ENCODE measurements at regions not wholly inside any gene's neighbourhood (a gene's known extent, or its start where the extent isn't known, plus 50 kb on each side); places are given as distances from the start of the nearest gene placed in this dataset.
"Not testable (repeated sequence)": the region's sequence is repeated elsewhere in the genome, so short reads cannot be mapped to it uniquely, and the experiment has no call there.

DNA sequence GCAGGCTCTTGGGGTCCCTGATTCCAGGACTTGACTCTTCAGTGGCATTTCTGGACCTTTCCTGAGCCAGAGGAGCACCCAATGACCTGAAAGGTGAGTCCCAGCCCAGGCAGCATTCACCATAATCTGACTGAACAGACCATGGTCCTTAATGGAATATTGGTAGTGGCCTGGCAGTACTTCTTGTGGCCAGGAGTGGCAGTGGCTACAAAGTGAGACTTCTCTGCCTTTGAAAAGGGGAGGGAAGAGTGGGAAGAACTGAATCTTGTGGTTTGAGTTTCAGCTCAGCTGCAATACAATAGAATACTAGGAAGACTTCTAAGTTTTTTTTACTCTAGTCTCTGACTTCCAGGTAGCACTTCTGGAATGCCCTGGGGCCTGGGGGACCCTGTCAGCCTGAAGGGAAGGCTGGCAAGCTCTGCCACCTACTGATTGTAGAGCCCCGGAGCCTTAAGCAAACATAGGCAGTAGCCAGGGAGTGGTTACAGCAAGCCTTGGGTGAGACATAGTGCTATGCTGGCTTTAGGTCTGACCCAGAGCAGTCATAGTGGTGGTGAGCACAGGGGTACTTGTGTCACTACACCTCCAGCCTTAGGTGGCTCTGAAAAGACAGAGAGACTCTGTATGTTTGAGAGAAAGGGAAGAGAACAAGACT lies 674.2 kb upstream of the MANEA start:
- intact Hi-C loops (cut with DNase I): no loop called here
- H3K27me3 ChIP-seq (ENCODE audit: control insufficient read depth, insufficient read depth, low read length): no peaks in the 10 kb centered on the region
- no peak for DNase-seq
- H3K9me3 ChIP-seq (ENCODE audit: control insufficient read depth in 2 of 3, insufficient read depth in 1 of 3, low read length in 3 of 3): no peaks in the 10 kb centered on the region
- H3K27ac ChIP-seq (ENCODE audit: low read depth in 2 of 2, low read length in 2 of 2): no peak overlapping the region
- no peak overlapping the region for H3K9ac ChIP-seq (ENCODE audit: low read length in 3 of 3)
- FAIRE-seq: no peak
- no peak overlapping the region for H3K4me3 ChIP-seq (ENCODE audit: low read length in 3 of 3)
- no peaks in the 10 kb centered on the region for H3K4me1 ChIP-seq (ENCODE audit: control insufficient read depth in 2 of 3, insufficient read depth in 2 of 3, low read depth in 1 of 3, low read length in 3 of 3)
- H3K36me3 ChIP-seq (ENCODE audit: control insufficient read depth in 2 of 3, insufficient read depth in 3 of 3, low read length in 3 of 3): no peaks in the 10 kb centered on the region
- TF ChIP-seq CTCF (IDR thresholded peaks at IDR 0.05; ENCODE audit: borderline replicate concordance, extremely low read depth, insufficient read depth): no peak

- DNase-seq (no peak), FAIRE-seq (no peak)
- Histone ChIP-seq H3K27me3 (ENCODE audit: control insufficient read depth, insufficient read depth, low read length) (no peaks in the 10 kb centered on the region), H3K36me3 (ENCODE audit: control insufficient read depth in 2 of 3, insufficient read depth in 3 of 3, low read length in 3 of 3) (no peaks in the 10 kb centered on the region), H3K9me3 (ENCODE audit: control insufficient read depth in 2 of 3, insufficient read depth in 1 of 3, low read length in 3 of 3) (no peaks in the 10 kb centered on the region), H3K4me3 (ENCODE audit: low read length in 3 of 3) (no peak overlapping the region), H3K27ac (ENCODE audit: low read depth in 2 of 2, low read length in 2 of 2) (no peak overlapping the region), H3K9ac (ENCODE audit: low read length in 3 of 3) (no peak overlapping the region), H3K4me1 (ENCODE audit: control insufficient read depth in 2 of 3, insufficient read depth in 2 of 3, low read depth in 1 of 3, low read length in 3 of 3) (no peaks in the 10 kb centered on the region)
- TF ChIP-seq CTCF (IDR thresholded peaks at IDR 0.05; ENCODE audit: borderline replicate concordance, extremely low read depth, insufficient read depth): no peak
- intact Hi-C loops (cut with DNase I): no loop called here
Observed at GRCh38 chr6:94899191-94899590, 678.1 kb upstream of the MANEA start.

DNA sequence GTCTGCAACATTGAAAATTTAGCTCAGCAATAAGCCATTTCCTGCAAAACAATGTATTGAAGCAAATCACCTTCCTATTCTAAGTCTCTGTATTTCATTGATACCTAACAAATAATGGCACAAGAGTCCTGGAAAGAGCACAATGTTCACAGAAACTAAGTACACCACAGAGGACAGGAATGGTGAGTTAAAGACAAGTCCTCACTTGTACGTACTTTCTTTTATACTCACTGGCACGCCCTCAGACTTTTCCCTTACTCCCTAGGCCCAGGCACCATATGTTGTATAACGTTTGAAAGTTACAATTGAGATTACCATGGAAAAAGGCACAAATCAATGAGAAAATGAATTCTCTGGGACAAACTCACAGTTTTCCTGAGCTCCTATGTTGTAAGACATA lies 683.0 kb upstream of the MANEA start:
- no peak for TF ChIP-seq CTCF (IDR thresholded peaks at IDR 0.05; ENCODE audit: borderline replicate concordance, extremely low read depth, insufficient read depth)
- FAIRE-seq: no peak
- no peak overlapping the region for H3K27ac ChIP-seq (ENCODE audit: low read depth in 2 of 2, low read length in 2 of 2)
- DNase-seq: no peak
- no peaks in the 10 kb centered on the region for H3K27me3 ChIP-seq (ENCODE audit: control insufficient read depth, insufficient read depth, low read length)
- intact Hi-C loops (cut with DNase I): no loop called here
- no peaks in the 10 kb centered on the region for H3K9me3 ChIP-seq (ENCODE audit: control insufficient read depth in 2 of 3, insufficient read depth in 1 of 3, low read length in 3 of 3)
- H3K9ac ChIP-seq (ENCODE audit: low read length in 3 of 3): no peak overlapping the region
- no peak overlapping the region for H3K4me3 ChIP-seq (ENCODE audit: low read length in 3 of 3)
- H3K36me3 ChIP-seq (ENCODE audit: control insufficient read depth in 2 of 3, insufficient read depth in 3 of 3, low read length in 3 of 3): no peaks in the 10 kb centered on the region
- H3K4me1 ChIP-seq (ENCODE audit: control insufficient read depth in 2 of 3, insufficient read depth in 2 of 3, low read depth in 1 of 3, low read length in 3 of 3): no peaks in the 10 kb centered on the region

GRCh38 chr6:94893327-94893726 lies 684.0 kb upstream of the MANEA start:
- Histone ChIP-seq H3K4me1 (ENCODE audit: control insufficient read depth in 2 of 3, insufficient read depth in 2 of 3, low read depth in 1 of 3, low read length in 3 of 3) (no peaks in the 10 kb centered on the region), H3K4me3 (ENCODE audit: low read length in 3 of 3) (no peak overlapping the region), H3K9me3 (ENCODE audit: control insufficient read depth in 2 of 3, insufficient read depth in 1 of 3, low read length in 3 of 3) (no peaks in the 10 kb centered on the region), H3K36me3 (ENCODE audit: control insufficient read depth in 2 of 3, insufficient read depth in 3 of 3, low read length in 3 of 3) (no peaks in the 10 kb centered on the region), H3K27me3 (ENCODE audit: control insufficient read depth, insufficient read depth, low read length) (no peaks in the 10 kb centered on the region), H3K27ac (ENCODE audit: low read depth in 2 of 2, low read length in 2 of 2) (no peak overlapping the region), H3K9ac (ENCODE audit: low read length in 3 of 3) (no peak overlapping the region)
- TF ChIP-seq CTCF (IDR thresholded peaks at IDR 0.05; ENCODE audit: borderline replicate concordance, extremely low read depth, insufficient read depth): no peak
- DNase-seq: no peak
- intact Hi-C loops (cut with DNase I): no loop called here
- FAIRE-seq: no peak

GRCh38 chr6:94873819-94874218 lies 703.5 kb upstream of the MANEA start:
- H3K9ac ChIP-seq (ENCODE audit: low read length in 3 of 3); H3K27me3 ChIP-seq (ENCODE audit: control insufficient read depth, insufficient read depth, low read length); FAIRE-seq; H3K36me3 ChIP-seq (ENCODE audit: control insufficient read depth in 2 of 3, insufficient read depth in 3 of 3, low read length in 3 of 3); H3K9me3 ChIP-seq (ENCODE audit: control insufficient read depth in 2 of 3, insufficient read depth in 1 of 3, low read length in 3 of 3); H3K4me3 ChIP-seq (ENCODE audit: low read length in 3 of 3); intact Hi-C loops (cut with DNase I); H3K27ac ChIP-seq (ENCODE audit: low read depth in 2 of 2, low read length in 2 of 2); H3K4me1 ChIP-seq (ENCODE audit: control insufficient read depth in 2 of 3, insufficient read depth in 2 of 3, low read depth in 1 of 3, low read length in 3 of 3): not testable (repeated sequence)
- peak in 1 of 5 donors; percentile 33 for DNase-seq

All from kidney (tissue), 13 donors.